H9 (cell line): ENCODE measurements at regions not wholly inside any gene's neighbourhood (a gene's known extent, or its start where the extent isn't known, plus 50 kb on each side); places are given as distances from the start of the nearest gene placed in this dataset.

Experiments
- DNase-seq: peaks from one replicate; pipeline ENCODE4 v3.0.0-alpha.2; 2017
- H2AFZ ChIP-seq: one replicate; pipeline ENCODE4 v1.6.1; 2013; ENCODE audit warnings: mild to moderate bottlenecking, low read length, control low read depth, moderate library complexity
- H2AK5ac ChIP-seq: 2 replicates; pipeline ENCODE4 v1.6.1; 2013; ENCODE audit warnings: low read length, control low read depth, mixed read lengths; ENCODE audit not compliant: insufficient read length
- H2BK120ac ChIP-seq: one replicate; pipeline ENCODE4 v1.6.1; 2013; ENCODE audit warnings: low read depth, mild to moderate bottlenecking, low read length, control low read depth, inconsistent platforms; ENCODE audit not compliant: poor library complexity, severe bottlenecking
- H2BK12ac ChIP-seq: 2 replicates; pipeline ENCODE4 v1.6.1; 2013; ENCODE audit warnings: low read length, control low read depth, mixed read lengths, low read depth; ENCODE audit not compliant: insufficient read length
- H2BK15ac ChIP-seq: 2 replicates; pipeline ENCODE4 v1.6.1; 2013; ENCODE audit warnings: low read depth, low read length, control low read depth
- H2BK20ac ChIP-seq: one replicate; pipeline ENCODE4 v1.6.1; 2013; ENCODE audit warnings: low read depth, mild to moderate bottlenecking, low read length, control low read depth, inconsistent platforms; ENCODE audit not compliant: poor library complexity, severe bottlenecking
- H2BK5ac ChIP-seq: 2 replicates; pipeline ENCODE4 v1.6.1; 2013; ENCODE audit warnings: low read length, control low read depth, mixed read lengths; ENCODE audit not compliant: insufficient read length
- H3K14ac ChIP-seq: 2 replicates; pipeline ENCODE4 v1.6.1; 2013; ENCODE audit warnings: low read length, control low read depth; ENCODE audit not compliant: insufficient read depth
- H3K18ac ChIP-seq: 2 replicates; pipeline ENCODE4 v1.6.1; 2013; ENCODE audit warnings: low read depth, mild to moderate bottlenecking, mixed read lengths, low read length, control low read depth; ENCODE audit not compliant: insufficient read length
- H3K23ac ChIP-seq: 2 replicates; pipeline ENCODE4 v1.6.1; 2013; ENCODE audit warnings: low read length, control low read depth, mixed read lengths, low read depth; ENCODE audit not compliant: insufficient read length
- H3K23me2 ChIP-seq: 2 replicates; pipeline ENCODE4 v1.6.1; 2013; ENCODE audit warnings: low read depth, mild to moderate bottlenecking, mixed read lengths, low read length, control low read depth; ENCODE audit not compliant: insufficient read length, poor library complexity, severe bottlenecking
- H3K27ac ChIP-seq: 2 replicates; pipeline ENCODE4 v1.5.1; 2013; ENCODE audit warnings: low read length, control low read depth, mixed read lengths, low read depth; ENCODE audit not compliant: insufficient read length
- H3K27me3 ChIP-seq: 2 replicates; pipeline ENCODE4 v1.6.1; 2013; ENCODE audit warnings: low read length, control low read depth, inconsistent platforms; ENCODE audit not compliant: insufficient read depth
- H3K4ac ChIP-seq: 2 replicates; pipeline ENCODE4 v1.6.1; 2013; ENCODE audit warnings: low read depth, mild to moderate bottlenecking, control low read depth, inconsistent platforms, low read length, moderate library complexity
- H3K4me1 ChIP-seq: 2 replicates; pipeline ENCODE4 v1.6.1; 2013; ENCODE audit warnings: low read length, control low read depth, inconsistent platforms; ENCODE audit not compliant: insufficient read depth
- H3K4me2 ChIP-seq: 2 replicates; pipeline ENCODE4 v1.6.1; 2013; ENCODE audit warnings: low read length, control low read depth, mixed read lengths; ENCODE audit not compliant: insufficient read length, insufficient read depth
- H3K56ac ChIP-seq: 2 replicates; pipeline ENCODE4 v1.6.1; 2013; ENCODE audit warnings: low read depth, mild to moderate bottlenecking, mixed read lengths, low read length, control low read depth; ENCODE audit not compliant: insufficient read length
- H3K79me1 ChIP-seq: 2 replicates; pipeline ENCODE4 v1.6.1; 2013; ENCODE audit warnings: low read depth, mild to moderate bottlenecking, moderate library complexity, low read length, control low read depth, inconsistent platforms; ENCODE audit not compliant: insufficient read depth, poor library complexity, severe bottlenecking
- H3K79me2 ChIP-seq: 2 replicates; pipeline ENCODE4 v1.6.1; 2013; ENCODE audit warnings: low read length, control low read depth, inconsistent platforms; ENCODE audit not compliant: insufficient read depth
- H3K9ac ChIP-seq: 2 replicates; pipeline ENCODE4 v1.6.1; 2013; ENCODE audit warnings: low read length, control low read depth, mixed read lengths; ENCODE audit not compliant: insufficient read length; ENCODE audit errors: extremely low read depth
- H3K9me3 ChIP-seq: one replicate; pipeline ENCODE4 v1.6.1; 2013; ENCODE audit warnings: low read depth, low read length, inconsistent platforms; ENCODE audit not compliant: control insufficient read depth
- H3T11ph ChIP-seq: one replicate; pipeline ENCODE4 v1.6.1; 2013; ENCODE audit warnings: mild to moderate bottlenecking, low read length, control low read depth, inconsistent platforms
- H4K20me1 ChIP-seq: one replicate; pipeline ENCODE4 v1.6.1; 2013; ENCODE audit not compliant: control insufficient read depth, insufficient read length, insufficient read depth
- H4K5ac ChIP-seq: 2 replicates; pipeline ENCODE4 v1.6.1; 2013; ENCODE audit warnings: low read depth, mild to moderate bottlenecking, mixed read lengths, low read length, control low read depth; ENCODE audit not compliant: insufficient read length
- H4K8ac ChIP-seq: replicated peaks from 2 replicates; pipeline ENCODE4 v1.6.1; 2013; ENCODE audit warnings: low read length, control low read depth, mixed read lengths, low read depth; ENCODE audit not compliant: insufficient read length
- H4K91ac ChIP-seq: 2 replicates; pipeline ENCODE4 v1.6.1; 2013; ENCODE audit warnings: low read depth, mild to moderate bottlenecking, moderate library complexity, mixed read lengths, low read length, control low read depth; ENCODE audit not compliant: insufficient read length
- H3K27ac Mint-ChIP-seq, 3 experiments: 2 replicates in 2 of 3; 3 replicates in 1 of 3; pipeline ENCODE4 v1.8.0; 2020 to 2021; ENCODE audit warnings: mixed read lengths in 3 of 3, mild to moderate bottlenecking in 1 of 3, moderate library complexity in 1 of 3
- H3K27me3 Mint-ChIP-seq: 2 replicates; pipeline ENCODE4 v1.8.0; 2021; ENCODE audit warnings: low read depth, mild to moderate bottlenecking, moderate library complexity, mixed read lengths
- H3K36me3 Mint-ChIP-seq, 3 experiments: 2 replicates in 2 of 3; 3 replicates in 1 of 3; pipeline ENCODE4 v1.8.0; 2020 to 2021; ENCODE audit warnings: low read depth in 3 of 3, mixed read lengths in 3 of 3; ENCODE audit not compliant: insufficient read depth in 1 of 3
- H3K4me1 Mint-ChIP-seq, 2 experiments: 2 replicates each; pipeline ENCODE4 v1.8.0; 2020; ENCODE audit warnings: mixed read lengths in 2 of 2
- H3K4me3 Mint-ChIP-seq, 2 experiments: 2 replicates in 1 of 2; 3 replicates in 1 of 2; pipeline ENCODE4 v1.8.0; 2020 to 2021; ENCODE audit warnings: mild to moderate bottlenecking in 2 of 2, mixed read lengths in 2 of 2, moderate library complexity in 1 of 2
- H3K9me3 Mint-ChIP-seq, 2 experiments: 2 replicates in 1 of 2; 3 replicates in 1 of 2; pipeline ENCODE4 v1.8.0; 2020; ENCODE audit warnings: mild to moderate bottlenecking in 2 of 2, mixed read lengths in 2 of 2, moderate library complexity in 1 of 2
- CTCF ChIP-seq: fragments of 200-600 bp; sonication (generic); conservative IDR thresholded peaks from 3 replicates; pipeline ENCODE4 v1.8.0; 2021; ENCODE audit warnings: antibody characterized with exemption, mild to moderate bottlenecking
- WGBS: extraction: QIAGEN DNeasy Blood & Tissue Kit; methylation state at CpG from one replicate; pipeline ENCODE4 v1.1.7; 2013; ENCODE audit warnings: missing lambda C conversion rate, low lambda C conversion rate, mixed read lengths; ENCODE audit not compliant: insufficient read length; ENCODE audit errors: extremely low coverage; 5-methylcytosine and 5-hydroxymethylcytosine counted together

- no peak overlapping the region for H2BK15ac ChIP-seq
- no peak overlapping the region for H3K4me3 Mint-ChIP-seq
Measured at GRCh38 chr2:38438883-38439612, 62.0 kb upstream of the ATL2 start.

More at GRCh38 chr2:38438883-38439612, 62.0 kb upstream of the ATL2 start:
- Histone ChIP-seq H3K27ac (no peak overlapping the region), H3K9ac (no peak overlapping the region), H4K91ac (no peak overlapping the region), H3T11ph (no peak overlapping the region), H2AK5ac (no peak overlapping the region), H2BK20ac (no peak overlapping the region), H3K79me1 (no peaks in the 10 kb centered on the region), H4K20me1 (no peaks in the 10 kb centered on the region), H2BK120ac (no peak overlapping the region), H2BK5ac (no peak overlapping the region), H3K23ac (no peak overlapping the region), H3K4me1 (peaks cover 16% of the 10 kb centered on the region), H3K4ac (no peak overlapping the region), H3K27me3 (no peaks in the 10 kb centered on the region), H4K8ac (no peak overlapping the region), H2AFZ (no peak overlapping the region), H3K14ac (no peak overlapping the region), H3K4me2 (no peak overlapping the region), H3K56ac (no peak overlapping the region), H4K5ac (no peak overlapping the region), H3K79me2 (no peaks in the 10 kb centered on the region), H3K23me2 (no peaks in the 10 kb centered on the region), H3K18ac (no peak overlapping the region), H3K9me3 (no peaks in the 10 kb centered on the region), H2BK12ac (no peak overlapping the region)
- Mint-ChIP-seq H3K27ac (no peak overlapping the region), H3K4me1 (peaks cover 39 to 41% of the 10 kb centered on the region in 2 experiments), H3K27me3 (peaks cover 17% of the 10 kb centered on the region), H3K36me3 (peaks cover 0 to 8% (median 3%) of the 10 kb centered on the region in 3 experiments; a peak in 2 of 7 replicates), H3K9me3 (peaks cover 0 to 4% of the 10 kb centered on the region in 2 experiments; a peak in 1 of 5 replicates)
- TF ChIP-seq CTCF = no peak
- no CpG with 5 or more reads among the region's 2 CpGs for WGBS
- no peak for DNase-seq
